HL-60 (cell line): ENCODE measurements at regions not wholly inside any gene's neighbourhood (a gene's known extent, or its start where the extent isn't known, plus 50 kb on each side); places are given as distances from the start of the nearest gene placed in this dataset.

Experiments
- DNase-seq, 2 experiments: peaks; one replicate each; pipeline ENCODE4 v3.0.0-alpha.2; 2010 to 2020; ENCODE audit warnings: low read depth in 1 of 2, low spot score in 1 of 2
- H3K27ac ChIP-seq: fragments of 250-450 bp; sonication (Bioruptor Pico); replicated peaks from 2 replicates; pipeline ENCODE4 v1.5.1; 2020; ENCODE audit warnings: mild to moderate bottlenecking, moderate library complexity
- H3K27me3 ChIP-seq: fragments of 250-450 bp; sonication (Bioruptor Pico); 2 replicates; pipeline ENCODE4 v1.5.1; 2021; ENCODE audit warnings: mild to moderate bottlenecking, moderate library complexity; ENCODE audit not compliant: insufficient read depth, poor library complexity, severe bottlenecking
- H3K4me3 ChIP-seq: replicated peaks from 2 replicates; pipeline ENCODE4 v1.5.1; 2011; ENCODE audit warnings: mild to moderate bottlenecking, control low read depth, low read length; ENCODE audit not compliant: insufficient read depth
- CTCF ChIP-seq: IDR thresholded peaks from one replicate; pipeline ENCODE4 v1.5.1; 2011; ENCODE audit warnings: low read length, control low read depth, inconsistent platforms; ENCODE audit not compliant: insufficient read depth
- GABPA ChIP-seq: IDR thresholded peaks from 2 replicates; pipeline ENCODE4 v1.6.1; 2012; ENCODE audit warnings: low read depth
- POLR2AphosphoS5 ChIP-seq: IDR thresholded peaks from 2 replicates; pipeline ENCODE4 v1.6.1; 2012; ENCODE audit warnings: low read depth
- REST ChIP-seq: IDR thresholded peaks from 2 replicates; pipeline ENCODE4 v1.6.1; 2012; ENCODE audit warnings: low read depth; ENCODE audit not compliant: insufficient replicate concordance
- SPI1 ChIP-seq: IDR thresholded peaks from 2 replicates; pipeline ENCODE4 v1.6.1; 2012; ENCODE audit warnings: low read depth, mild to moderate bottlenecking, borderline replicate concordance

GRCh38 chr2:186058614-186059013 lies 320.0 kb downstream of the FSIP2 start:
- DNase-seq, result no peak
- Histone ChIP-seq H3K27ac (no peak overlapping the region), H3K4me3 (no peak overlapping the region), H3K27me3 (no peaks in the 10 kb centered on the region)
- TF ChIP-seq POLR2AphosphoS5 (no peak), CTCF (no peak), SPI1 (no peak), GABPA (no peak), REST (no peak)

GRCh38 chr2:186059096-186059495 lies 320.5 kb downstream of the FSIP2 start:
- no peaks in the 10 kb centered on the region for H3K27me3 ChIP-seq
- H3K27ac ChIP-seq, result no peak overlapping the region
- TF ChIP-seq CTCF, result no peak
- no peak for TF ChIP-seq POLR2AphosphoS5
- no peak for TF ChIP-seq REST
- no peak for TF ChIP-seq SPI1
- no peak for TF ChIP-seq GABPA
- no peak for DNase-seq
- no peak overlapping the region for H3K4me3 ChIP-seq

GRCh38 chr2:186060744-186061440 lies 322.3 kb downstream of the FSIP2 start:
- Histone ChIP-seq H3K4me3 (no peak overlapping the region), H3K27me3 (no peaks in the 10 kb centered on the region), H3K27ac (no peak overlapping the region)
- no peak for TF ChIP-seq REST
- no peak for TF ChIP-seq GABPA
- no peak for TF ChIP-seq POLR2AphosphoS5
- TF ChIP-seq SPI1, result no peak
- no peak for TF ChIP-seq CTCF
- DNase-seq, result no peak
